SK-N-SH (cell line): ENCODE measurements at regions not wholly inside any gene's neighbourhood (a gene's known extent, or its start where the extent isn't known, plus 50 kb on each side); places are given as distances from the start of the nearest gene placed in this dataset.
A peak's percentile ranks its signal among the peaks of the same experiment; 100 is the strongest.

Experiments
- CTCF ChIA-PET: fragments of 300-600, 350-600 bp; formaldehyde crosslinking; extraction: SDS; loops from one replicate; lab custom pipeline; 2021; lab: Yijun Ruan, JAX
- POLR2A ChIA-PET: fragments of 350-600 bp; sonication (Branson Sonifier 250); formaldehyde crosslinking; extraction: SDS; loops from one replicate; lab custom pipeline; 2020; ENCODE audit warnings: antibody characterized with exemption, inconsistent platforms; lab: Yijun Ruan, JAX
- DNase-seq: peaks from one replicate; pipeline ENCODE4 v3.0.0; 2012
- H2AFZ ChIP-seq: fragments of 200-600 bp; sonication (generic); 2 replicates; pipeline ENCODE4 v1.8.1; 2016; ENCODE audit warnings: antibody characterized with exemption, mild to moderate bottlenecking, low read depth
- H3F3A ChIP-seq: fragments of 200-600 bp; sonication (generic); replicated peaks from 2 replicates; pipeline ENCODE3; 2016; ENCODE audit warnings: antibody characterized with exemption, mild to moderate bottlenecking; ENCODE audit not compliant: insufficient read depth
- H3K27ac ChIP-seq, 2 experiments: fragments of 200-500 bp in 1 of 2; fragments of 200-600 bp in 1 of 2; sonication (Bioruptor generic) in 1 of 2; sonication (generic), shearing (Covaris generic) in 1 of 2; 2 replicates each; pipeline versions ENCODE4 v1.5.1 to v1.6.1; 2014 to 2016; ENCODE audit warnings: low read depth in 2 of 2, inconsistent platforms in 1 of 2, low read length in 1 of 2, mild to moderate bottlenecking in 1 of 2, mixed read lengths in 1 of 2
- H3K27me3 ChIP-seq: fragments of 200-600 bp; sonication (generic), shearing (Covaris generic); 2 replicates; pipeline ENCODE4 v1.6.1; 2016; ENCODE audit warnings: mixed run types; ENCODE audit not compliant: insufficient read depth
- H3K36me3 ChIP-seq, 2 experiments: fragments of 200-500 bp in 1 of 2; fragments of 200-600 bp in 1 of 2; sonication (Bioruptor generic) in 1 of 2; sonication (generic) in 1 of 2; replicated peaks in 1 of 2; 2 replicates each; pipeline versions ENCODE3 to v1.5.1; 2014 to 2016; ENCODE audit warnings: low read length in 1 of 2, mild to moderate bottlenecking in 1 of 2; ENCODE audit not compliant: insufficient read depth in 2 of 2, control insufficient read depth in 1 of 2
- H3K4me1 ChIP-seq, 2 experiments: fragments of 200-500 bp in 1 of 2; fragments of 200-600 bp in 1 of 2; sonication (Bioruptor generic) in 1 of 2; sonication (generic), shearing (Covaris generic) in 1 of 2; 2 replicates each; pipeline versions ENCODE4 v1.5.1 to v1.6.1; 2014 to 2016; ENCODE audit warnings: low read depth in 1 of 2, low read length in 1 of 2, mixed run types in 1 of 2; ENCODE audit not compliant: insufficient read depth in 2 of 2, control insufficient read depth in 1 of 2
- H3K4me2 ChIP-seq: fragments of 200-600 bp; sonication (generic), shearing (Covaris generic); 2 replicates; pipeline ENCODE4 v1.6.1; 2017; ENCODE audit warnings: mixed run types
- H3K4me3 ChIP-seq, 2 experiments: fragments of 200-500 bp in 1 of 2; fragments of 200-600 bp in 1 of 2; sonication (Bioruptor generic) in 1 of 2; sonication (generic), shearing (Covaris generic) in 1 of 2; 2 replicates each; pipeline versions ENCODE4 v1.5.1 to v1.8.1; 2014 to 2016; ENCODE audit warnings: low read depth in 2 of 2, inconsistent platforms in 1 of 2, low read length in 1 of 2, mild to moderate bottlenecking in 1 of 2, mixed read lengths in 1 of 2, moderate library complexity in 1 of 2
- H3K79me2 ChIP-seq: fragments of 200-600 bp; sonication (generic); 2 replicates; pipeline ENCODE4 v1.8.1; 2017; ENCODE audit warnings: mild to moderate bottlenecking; ENCODE audit not compliant: insufficient read depth
- H3K9ac ChIP-seq: fragments of 200-600 bp; sonication (generic); 2 replicates; pipeline ENCODE4 v1.6.1; 2017; ENCODE audit warnings: mixed run types
- H3K9me2 ChIP-seq: fragments of 200-600 bp; sonication (generic); 2 replicates; pipeline ENCODE4 v1.6.1; 2017; ENCODE audit warnings: mixed run types
- H3K9me3 ChIP-seq: fragments of 200-600 bp; sonication (generic); 2 replicates; pipeline ENCODE4 v1.6.1; 2017; ENCODE audit warnings: mixed run types, mild to moderate bottlenecking, moderate library complexity
- H4K20me1 ChIP-seq: fragments of 200-600 bp; sonication (generic); 2 replicates; pipeline ENCODE4 v1.6.1; 2017; ENCODE audit warnings: mild to moderate bottlenecking, mixed run types; ENCODE audit not compliant: insufficient read depth
- ELF1 ChIP-seq: IDR thresholded peaks from 2 replicates; pipeline ENCODE4 v1.4.0; 2012
- EP300 ChIP-seq, 2 experiments: IDR thresholded peaks; 2 replicates each; pipeline versions ENCODE4 v1.4.0 to v1.6.1; 2012; ENCODE audit warnings: borderline replicate concordance in 1 of 2, low read depth in 1 of 2, low read length in 1 of 2
- FOSL2 ChIP-seq: IDR thresholded peaks from 2 replicates; pipeline ENCODE4 v1.4.0; 2012; ENCODE audit warnings: low read depth, mild to moderate bottlenecking, moderate library complexity, borderline replicate concordance
- FOXJ3 ChIP-seq: sonication (generic); formaldehyde crosslinking; IDR thresholded peaks from 2 replicates; pipeline ENCODE4 v1.5.1; 2020; ENCODE audit warnings: mild to moderate bottlenecking, missing genetic modification reagents
- GABPA ChIP-seq: IDR thresholded peaks from 2 replicates; pipeline ENCODE4 v1.4.0; 2012; ENCODE audit warnings: low read depth, mild to moderate bottlenecking
- GATA2 ChIP-seq: sonication (generic); formaldehyde crosslinking; IDR thresholded peaks from 2 replicates; pipeline ENCODE4 v1.5.0; 2020; ENCODE audit warnings: mild to moderate bottlenecking, missing genetic modification reagents
- MAX ChIP-seq: IDR thresholded peaks from 2 replicates; pipeline ENCODE4 v1.4.0; 2012; ENCODE audit warnings: low read depth
- MXI1 ChIP-seq: IDR thresholded peaks from 2 replicates; pipeline ENCODE4 v1.6.1; 2012; ENCODE audit warnings: mild to moderate bottlenecking, low read depth, low read length, improper control_type of control experiment
- NFIC ChIP-seq: IDR thresholded peaks from 2 replicates; pipeline ENCODE4 v1.4.0; 2012; ENCODE audit warnings: borderline replicate concordance
- NRF1 ChIP-seq: IDR thresholded peaks from 2 replicates; pipeline ENCODE4 v1.6.1; 2012; ENCODE audit warnings: low read depth, mild to moderate bottlenecking, low read length
- PBX3 ChIP-seq: IDR thresholded peaks from 2 replicates; pipeline ENCODE4; 2012
- RFX5 ChIP-seq: IDR thresholded peaks from 2 replicates; pipeline ENCODE4 v1.6.1; 2012; ENCODE audit warnings: mild to moderate bottlenecking, improper control_type of control experiment, low read length
- SMC3 ChIP-seq: IDR thresholded peaks from 2 replicates; pipeline ENCODE4 v1.6.1; 2012; ENCODE audit warnings: low read depth, low read length, improper control_type of control experiment
- YY1 ChIP-seq: IDR thresholded peaks from 2 replicates; pipeline ENCODE4 v1.4.0; 2012; ENCODE audit warnings: low read depth, mild to moderate bottlenecking
- WGBS: methylation state at CpG from one replicate; pipeline ENCODE4 v1.1.6; 2017; ENCODE audit warnings: low lambda C conversion rate; 5-methylcytosine and 5-hydroxymethylcytosine counted together

DNA sequence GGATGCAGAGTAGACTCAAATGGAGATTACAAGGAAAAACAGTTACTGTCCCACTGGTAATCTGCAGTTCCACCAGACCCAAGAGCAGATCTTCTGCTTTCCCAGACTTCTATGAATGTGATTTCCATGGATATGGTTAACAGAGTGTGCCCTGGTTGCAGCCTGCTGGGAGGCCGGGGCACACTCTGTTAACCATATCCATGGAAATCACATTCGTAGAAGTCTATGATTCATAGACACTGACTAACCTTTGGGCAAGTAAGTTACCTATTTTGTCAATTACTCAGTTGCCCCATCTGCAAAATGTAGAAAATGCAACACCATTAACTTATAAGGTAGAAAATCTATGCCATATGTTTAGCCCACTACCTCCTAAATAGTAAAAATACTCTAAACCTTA lies 443.1 kb upstream of the PITX2 start:
- peak overlapping the region in 1 of 2 experiments; percentile 83; a peak in 2 of 4 replicates for H3K27ac ChIP-seq
- CTCF ChIA-PET: no interaction called here
- peaks cover 48% of the 10 kb centered on the region for H3F3A ChIP-seq
- TF ChIP-seq NFIC (no peak), PBX3 (no peak), GATA2 (no peak), ELF1 (no peak), GABPA (no peak), FOSL2 (no peak), RFX5 (no peak), YY1 (no peak), SMC3 (no peak), MAX (no peak), FOXJ3 (no peak)
- TF ChIP-seq, all 33 proteins: peak for 0
- peaks cover 0 to 20% of the 10 kb centered on the region in 2 experiments; a peak in 1 of 4 replicates for H3K4me1 ChIP-seq
- H3K4me2 ChIP-seq: no peak overlapping the region
- WGBS: 23% methylated on average over 2 of the region's 2 CpGs
- H3K27me3 ChIP-seq: no peaks in the 10 kb centered on the region
- no peaks in the 10 kb centered on the region for H3K9me2 ChIP-seq
- no peaks in the 10 kb centered on the region for H4K20me1 ChIP-seq
- no peaks in the 10 kb centered on the region for H3K9me3 ChIP-seq
- no peak overlapping the region for H3K4me3 ChIP-seq
- H3K79me2 ChIP-seq: no peaks in the 10 kb centered on the region
- H2AFZ ChIP-seq: no peak overlapping the region
- DNase-seq: no peak
- POLR2A ChIA-PET: no interaction called here
- no peaks in the 10 kb centered on the region for H3K36me3 ChIP-seq
- peak overlapping the region; percentile 52; the same call in 1 of the 2 replicates for H3K9ac ChIP-seq

- peak overlapping the region; percentile 52; the same call in 1 of the 2 replicates for H3K9ac ChIP-seq
- no peaks in the 10 kb centered on the region for H4K20me1 ChIP-seq
- H3K79me2 ChIP-seq: no peaks in the 10 kb centered on the region
- H3K9me3 ChIP-seq: no peaks in the 10 kb centered on the region
- ChIA-PET POLR2A (no interaction called here), CTCF (interaction anchor here (0.9 kb wide), 1 partner anchor 237 kb away, joined by 3 read pairs; no protein-coding TSS in a partner anchor)
- DNase-seq: no peak
- H3K9me2 ChIP-seq: no peaks in the 10 kb centered on the region
- H3K27ac ChIP-seq: peak overlapping the region in 1 of 2 experiments; percentile 83; a peak in 2 of 4 replicates
- no peak overlapping the region for H3K4me3 ChIP-seq
- H3K4me1 ChIP-seq: peaks cover 0 to 20% of the 10 kb centered on the region in 2 experiments; a peak in 1 of 4 replicates
- H3F3A ChIP-seq: peaks cover 48% of the 10 kb centered on the region
- H3K27me3 ChIP-seq: no peaks in the 10 kb centered on the region
- 0 out of 2 replicates have a peak overlapping the region, but pooled peaks have one; percentile 25 for H2AFZ ChIP-seq
- H3K4me2 ChIP-seq: peak overlapping the region; percentile 39; the same call in 1 of the 2 replicates
- no peaks in the 10 kb centered on the region for H3K36me3 ChIP-seq
- TF ChIP-seq MXI1 (no peak), GABPA (no peak), RFX5 (no peak), FOSL2 (no peak), NRF1 (no peak), EP300 (IDR thresholded peaks at IDR 0.05; ENCODE audit: borderline replicate concordance in 1 of 2, low read depth in 1 of 2, low read length in 1 of 2) (no peak), ELF1 (no peak)
Measured at GRCh38 chr4:111066447-111066846, 443.6 kb upstream of the PITX2 start.
